K562 (cell line): ENCODE measurements at regions not wholly inside any gene's neighbourhood (a gene's known extent, or its start where the extent isn't known, plus 50 kb on each side); places are given as distances from the start of the nearest gene placed in this dataset.

Experiments used
- C11orf30 ChIP-seq: fragments of 450-650 bp; IDR thresholded peaks from 2 replicates; pipeline ENCODE4 v1.6.1; 2016; ENCODE audit warnings: low read depth, mild to moderate bottlenecking
- DACH1 ChIP-seq: fragments of 450-650 bp; IDR thresholded peaks from 2 replicates; pipeline ENCODE4 v1.6.1; 2018; ENCODE audit not compliant: partially characterized antibody
- E2F6 ChIP-seq, 2 experiments: IDR thresholded peaks; 2 replicates each; pipeline ENCODE4 v1.6.1; 2011; ENCODE audit warnings: borderline replicate concordance in 1 of 2, control low read depth in 1 of 2, low read depth in 1 of 2, low read length in 1 of 2, mild to moderate bottlenecking in 1 of 2, mixed read lengths in 1 of 2, moderate library complexity in 1 of 2; ENCODE audit not compliant: insufficient read depth in 1 of 2, insufficient read length in 1 of 2, poor library complexity in 1 of 2, severe bottlenecking in 1 of 2; ENCODE audit errors: extremely low read depth in 1 of 2
- FOXM1 ChIP-seq, 2 experiments: fragments of 450-650 bp in 1 of 2; sonication (generic) in 1 of 2; formaldehyde crosslinking in 1 of 2; IDR thresholded peaks; 2 replicates each; pipeline versions ENCODE4 v1.6.1 to v1.9.0; 2017 to 2022; ENCODE audit warnings: low read depth in 2 of 2, mild to moderate bottlenecking in 2 of 2, missing genetic modification reagents in 1 of 2, moderate library complexity in 1 of 2
- HEY1 ChIP-seq: fragments of 250-450 bp; sonication (Bioruptor Pico); IDR thresholded peaks from 2 replicates; pipeline ENCODE4 v1.5.0; 2020; ENCODE audit warnings: mild to moderate bottlenecking, moderate library complexity, borderline replicate concordance
- HIVEP1 ChIP-seq: fragments of 250-450 bp; sonication (Bioruptor Pico); IDR thresholded peaks from 2 replicates; pipeline ENCODE4 v1.4.0; 2020; ENCODE audit warnings: mild to moderate bottlenecking
- JUND ChIP-seq, 2 experiments: IDR thresholded peaks; 2 replicates in 1 of 2; 3 replicates in 1 of 2; pipeline ENCODE4 v1.6.1; 2011; ENCODE audit warnings: borderline replicate concordance in 2 of 2, low read depth in 2 of 2, low read length in 2 of 2, improper control_type of control experiment in 1 of 2, missing biosample characterization in 1 of 2, missing genetic modification characterization in 1 of 2, missing genetic modification reagents in 1 of 2
- MBD2 ChIP-seq: sonication (generic); IDR thresholded peaks from 2 replicates; pipeline ENCODE4 v1.6.1; 2016; ENCODE audit warnings: low read depth, borderline replicate concordance
- MYC ChIP-seq, 2 experiments: fragments of 250-450 bp in 1 of 2; sonication (Bioruptor Pico) in 1 of 2; IDR thresholded peaks; 2 replicates each; pipeline versions ENCODE4 v1.5.1 to v1.6.1; 2012 to 2021; ENCODE audit warnings: low read depth in 2 of 2, borderline replicate concordance in 1 of 2, improper control_type of control experiment in 1 of 2, low read length in 1 of 2, mild to moderate bottlenecking in 1 of 2, moderate library complexity in 1 of 2
- POLR2B ChIP-seq: fragments of 450-650 bp; IDR thresholded peaks from 2 replicates; pipeline ENCODE4 v1.6.1; 2018; ENCODE audit warnings: low read depth; ENCODE audit not compliant: partially characterized antibody
- TAF1 ChIP-seq: IDR thresholded peaks from 2 replicates; pipeline ENCODE4 v1.6.1; 2011; ENCODE audit warnings: mild to moderate bottlenecking, low read length, moderate library complexity; ENCODE audit not compliant: insufficient read depth, control insufficient read depth, severe bottlenecking; ENCODE audit errors: extremely low read depth
- TARDBP ChIP-seq: fragments of 450-650 bp; IDR thresholded peaks from 2 replicates; pipeline ENCODE4 v1.6.1; 2016
- ZNF318 ChIP-seq, 2 experiments: fragments of 450-650 bp; IDR thresholded peaks; 2 replicates each; pipeline ENCODE4 v1.6.1; 2016; ENCODE audit warnings: mild to moderate bottlenecking in 2 of 2, borderline replicate concordance in 1 of 2, low read depth in 1 of 2, moderate library complexity in 1 of 2
- ZNF644 ChIP-seq: fragments of 200-800 bp; sonication (Bioruptor generic); IDR thresholded peaks from 2 replicates; pipeline ENCODE4 v1.6.1; 2016; ENCODE audit warnings: low read depth, missing genetic modification characterization, missing compliant biosample characterization
- ZNF668 ChIP-seq: fragments of 250-450 bp; sonication (Bioruptor Pico); IDR thresholded peaks from 2 replicates; pipeline ENCODE4 v1.8.0; 2022; ENCODE audit warnings: mild to moderate bottlenecking, inconsistent platforms

GRCh38 chr2:105600949-105601794, 143.5 kb upstream of the NCK2 start (continued):
- TF ChIP-seq ZNF644 (peak; percentile 68), TARDBP (peak; percentile 52; the same call in 1 of the 2 replicates), POLR2B (peak; percentile 95), FOXM1 (IDR thresholded peaks at IDR 0.05; ENCODE audit: low read depth) (peak; percentile 84), FOXM1 (CRISPR knock-in tag; IDR thresholded peaks at IDR 0.05; ENCODE audit: low read depth) (no peak), DACH1 (peak; percentile 43), JUND (IDR thresholded peaks at IDR 0.05; ENCODE audit: borderline replicate concordance, low read depth, low read length) (peak; percentile 81), JUND (tag; IDR thresholded peaks at IDR 0.05; ENCODE audit: borderline replicate concordance, low read depth, low read length) (peak; percentile 84; the same call in 2 of the 3 replicates), MYC (IDR thresholded peaks at IDR 0.05; ENCODE audit: low read depth, low read length) (peak; percentile 43; the same call in 1 of the 2 replicates), MYC (CRISPR knock-in tag; IDR thresholded peaks at IDR 0.05; ENCODE audit: borderline replicate concordance, low read depth) (no peak), HEY1 (no peak), C11orf30 (peak; percentile 48; the same call in 1 of the 2 replicates), TAF1 (peak; percentile 26), HIVEP1 (no peak), MBD2 (peak; percentile 47), ZNF668 (0 out of 2 replicates have a peak, but pooled peaks have one; percentile 13), E2F6 (IDR thresholded peaks at IDR 0.05; ENCODE audit: borderline replicate concordance in 1 of 2, extremely low read depth in 1 of 2, insufficient read depth in 1 of 2, insufficient read length in 1 of 2, low read depth in 1 of 2, low read length in 1 of 2, poor library complexity in 1 of 2, severe bottlenecking in 1 of 2) (no peak), ZNF318 (IDR thresholded peaks at IDR 0.05; ENCODE audit: borderline replicate concordance in 1 of 2, low read depth in 1 of 2) (peak in 1 of 2 experiments; percentile 58; a peak in 1 of 4 replicates)
